K562 (cell line): ENCODE measurements at regions not wholly inside any gene's neighbourhood (a gene's known extent, or its start where the extent isn't known, plus 50 kb on each side); places are given as distances from the start of the nearest gene placed in this dataset.

Source experiments
- ATAC-seq: fragments of 200-7000 bp; cut with Tn5 transposase; 3 replicates; pipeline ENCODE4 v1.9.1; 2020; ENCODE audit warnings: moderate library complexity
- BruUV-seq: library from RNA; stranded (reverse); fragments of 400-500 nt; replicated peaks from 2 replicates; lab custom pipeline; 2021; lab: Mats Ljungman, UMichigan
- CTCF ChIA-PET: fragments of 300-600 bp; formaldehyde crosslinking; extraction: SDS; loops from one replicate; lab custom pipeline; 2021; ENCODE audit warnings: low intra/inter-chr PET ratio; lab: Yijun Ruan, JAX
- POLR2A ChIA-PET: fragments of 300-600, 350-650 bp; sonication (Branson Sonifier 250); formaldehyde crosslinking; extraction: SDS; loops from one replicate; lab custom pipeline; 2021; ENCODE audit warnings: antibody characterized with exemption, inconsistent platforms; lab: Yijun Ruan, JAX
- DNase-seq, 4 experiments: peaks; one replicate each; pipeline versions ENCODE4 v3.0.0 to v3.0.0-alpha.2; 2011 to 2018; ENCODE audit warnings: low spot score in 3 of 4, mixed read lengths in 3 of 4; ENCODE audit errors: extremely low read depth in 1 of 4
- FAIRE-seq: peaks from 2 replicates; lab custom pipeline; 2011; peaks lifted over from hg19 to GRCh38; lab: Jason Lieb, UNC
- H2AFZ ChIP-seq: 2 replicates; pipeline ENCODE4 v1.6.0; 2011; ENCODE audit warnings: low read depth, low read length, control low read depth, inconsistent platforms
- H3K27ac ChIP-seq: fragments of 200-600 bp; 3 replicates; pipeline ENCODE4 v1.8.0; 2011; ENCODE audit warnings: low read depth, mild to moderate bottlenecking, control low read depth, inconsistent platforms, low read length, moderate library complexity, mixed read lengths; ENCODE audit errors: extremely low read depth
- H3K27me3 ChIP-seq, 2 experiments: fragments of 300-600 bp in 1 of 2; 2 replicates in 1 of 2; 3 replicates in 1 of 2; pipeline versions ENCODE4 v1.6.0 to v1.8.0; 2011; ENCODE audit warnings: inconsistent platforms in 2 of 2, low read length in 2 of 2, mild to moderate bottlenecking in 1 of 2, mixed read lengths in 1 of 2, moderate library complexity in 1 of 2; ENCODE audit not compliant: control insufficient read depth in 2 of 2, insufficient read depth in 2 of 2
- H3K36me3 ChIP-seq: fragments of 300-600 bp; 3 replicates; pipeline ENCODE4 v1.8.0; 2011; ENCODE audit warnings: mild to moderate bottlenecking, low read length, inconsistent platforms; ENCODE audit not compliant: control insufficient read depth, insufficient read depth
- H3K4me1 ChIP-seq, 2 experiments: fragments of 200-600 bp in 1 of 2; replicated peaks in 1 of 2; 2 replicates in 1 of 2; 3 replicates in 1 of 2; pipeline versions ENCODE4 v1.5.1 to v1.8.0; 2011; ENCODE audit warnings: inconsistent platforms in 2 of 2, low read length in 2 of 2, mild to moderate bottlenecking in 1 of 2, mixed read lengths in 1 of 2, moderate library complexity in 1 of 2; ENCODE audit not compliant: control insufficient read depth in 2 of 2, insufficient read depth in 2 of 2
- H3K4me2 ChIP-seq: 2 replicates; pipeline ENCODE4 v1.6.1; 2011; ENCODE audit warnings: low read length, control low read depth, inconsistent platforms, mixed read lengths; ENCODE audit not compliant: insufficient read depth
- H3K4me3 ChIP-seq: fragments of 200-600 bp; sonication (generic), shearing (Covaris generic); 2 replicates; pipeline ENCODE4 v1.5.1; 2016; ENCODE audit warnings: control low read depth, inconsistent platforms
- H3K79me2 ChIP-seq: fragments of 200-600 bp; 3 replicates; pipeline ENCODE4 v1.8.0; 2011; ENCODE audit warnings: low read length, inconsistent platforms; ENCODE audit not compliant: control insufficient read depth, insufficient read depth
- H3K9ac ChIP-seq, 2 experiments: 2 replicates each; pipeline versions ENCODE4 v1.6.0 to v1.6.1; 2011; ENCODE audit warnings: low read depth in 2 of 2, low read length in 2 of 2, control low read depth in 1 of 2, inconsistent platforms in 1 of 2, mild to moderate bottlenecking in 1 of 2, mixed read lengths in 1 of 2; ENCODE audit not compliant: insufficient read depth in 1 of 2
- H3K9me1 ChIP-seq: one replicate; pipeline ENCODE4 v1.6.0; 2011; ENCODE audit warnings: inconsistent platforms, mild to moderate bottlenecking, low read length, moderate library complexity; ENCODE audit not compliant: control insufficient read depth, insufficient read depth
- H3K9me3 ChIP-seq: replicated peaks from 2 replicates; pipeline ENCODE4 v1.5.1; 2011; ENCODE audit warnings: low read depth, low read length, inconsistent platforms; ENCODE audit not compliant: control insufficient read depth, insufficient read depth
- H4K20me1 ChIP-seq: replicated peaks from 2 replicates; pipeline ENCODE4 v1.6.1; 2011; ENCODE audit warnings: low read length, inconsistent platforms, mixed read lengths; ENCODE audit not compliant: control insufficient read depth, insufficient read depth
- BCL6 ChIP-seq: fragments of 250-450 bp; sonication (Bioruptor Pico); IDR thresholded peaks from 2 replicates; pipeline ENCODE4 v1.4.0; 2020
- CAMTA2 ChIP-seq: fragments of 250-450 bp; sonication (Bioruptor Pico); conservative IDR thresholded peaks from 2 replicates; pipeline ENCODE4 v1.5.1; 2022
- COPS2 ChIP-seq: fragments of 450-650 bp; conservative IDR thresholded peaks from 2 replicates; pipeline ENCODE4 v1.6.1; 2016; ENCODE audit warnings: mild to moderate bottlenecking, moderate library complexity
- CREB3L1 ChIP-seq: fragments of 450-650 bp; IDR thresholded peaks from 2 replicates; pipeline ENCODE4 v1.6.1; 2014; ENCODE audit warnings: low read depth, mild to moderate bottlenecking, moderate library complexity, borderline replicate concordance
- MCM2 ChIP-seq: fragments of 450-650 bp; IDR thresholded peaks from 2 replicates; pipeline ENCODE4 v1.6.1; 2017; ENCODE audit warnings: low read depth, mild to moderate bottlenecking
- NR2C2 ChIP-seq, 2 experiments: fragments of 200-800 bp in 1 of 2; sonication (Bioruptor generic) in 1 of 2; sonication (generic) in 1 of 2; formaldehyde crosslinking in 1 of 2; IDR thresholded peaks; 2 replicates each; pipeline versions ENCODE4 v1.6.1 to v1.8.0; 2016 to 2022; ENCODE audit warnings: mild to moderate bottlenecking in 1 of 2, missing compliant biosample characterization in 1 of 2, missing genetic modification characterization in 1 of 2, missing genetic modification reagents in 1 of 2
- SMARCB1 ChIP-seq: IDR thresholded peaks from 2 replicates; pipeline ENCODE4 v1.6.1; 2011; ENCODE audit warnings: improper control_type of control experiment, low read depth; ENCODE audit not compliant: insufficient read length
- YY1 ChIP-seq, 3 experiments: IDR thresholded peaks; 2 replicates each; pipeline ENCODE4 v1.6.1; 2011; ENCODE audit warnings: low read length in 2 of 3, mild to moderate bottlenecking in 2 of 3, moderate library complexity in 2 of 3, borderline replicate concordance in 1 of 3, control low read depth in 1 of 3, low read depth in 1 of 3; ENCODE audit not compliant: insufficient read depth in 3 of 3, insufficient replicate concordance in 2 of 3, control insufficient read depth in 1 of 3, insufficient read length in 1 of 3; ENCODE audit errors: extremely low read depth in 1 of 3
- ZC3H4 ChIP-seq: sonication (generic); formaldehyde crosslinking; IDR thresholded peaks from 2 replicates; pipeline ENCODE4 v1.9.0; 2021; ENCODE audit warnings: missing genetic modification reagents, borderline replicate concordance
- ZNF512 ChIP-seq: IDR thresholded peaks from 2 replicates; pipeline ENCODE4 v1.6.1; 2016; ENCODE audit warnings: missing genetic modification characterization, missing compliant biosample characterization
- ZNF696 ChIP-seq: fragments of 250-450 bp; sonication (Bioruptor Pico); conservative IDR thresholded peaks from 2 replicates; pipeline ENCODE4 v1.4.0; 2020; ENCODE audit warnings: mild to moderate bottlenecking, moderate library complexity
- WGBS: fragments of 100-300 bp; shearing (Covaris generic); methylation state at CpG from one replicate; pipeline ENCODE4 v1.1.6; 2016; ENCODE audit warnings: low coverage, mixed read lengths; ENCODE audit not compliant: insufficient coverage; ENCODE audit errors: missing lambda C conversion rate; 5-methylcytosine and 5-hydroxymethylcytosine counted together
- in situ Hi-C: fragments of 300-500 bp; cut with MboI; formaldehyde crosslinking; loops from 4 replicates; pipeline ENCODE4 v1.15.0; 2018; ENCODE audit warnings: inconsistent platforms, mixed read lengths
- intact Hi-C: fragments of 100-400 bp; cut with micrococcal nuclease; formaldehyde crosslinking; loops from 2 replicates; pipeline ENCODE4 v1.14.2; 2022
- TF ChIP-seq, protein P1 (sequence below): fragments of 250-450 bp; sonication (Bioruptor Pico); IDR thresholded peaks from 2 replicates; pipeline ENCODE4 v1.5.0; 2021

DNA sequence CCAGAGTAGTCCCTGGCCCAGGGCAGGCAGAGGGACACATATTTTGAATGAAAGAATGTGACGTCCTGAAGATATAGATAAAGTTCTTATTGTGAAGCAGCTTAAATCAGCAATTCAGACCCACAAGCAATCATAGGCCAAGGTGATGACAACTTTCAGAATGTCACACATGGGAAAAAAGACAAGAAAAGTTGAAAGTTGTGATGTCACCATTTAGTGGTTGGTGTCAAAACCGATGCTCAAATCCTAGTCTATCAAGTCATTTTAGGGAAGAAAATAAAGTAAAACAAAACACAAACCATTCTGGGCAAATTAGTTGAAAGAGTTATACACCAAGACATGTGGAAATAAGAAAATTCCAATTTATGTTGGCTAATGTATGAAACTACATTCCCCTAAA, 710.8 kb downstream of the DOK5 start:
- no peak overlapping the region for H3K27ac ChIP-seq
- intact Hi-C loops: no loop called here
- BruUV-seq: no TSS peak
- no peak for TF ChIP-seq BCL6 (CRISPR knock-in tag)
- no peak for TF ChIP-seq ZNF512 (tag)
- no peak for TF ChIP-seq SMARCB1
- TF ChIP-seq, all 486 proteins: peak for 0
- Histone ChIP-seq H3K9ac (no peak overlapping the region), H3K4me1 (no peaks in the 10 kb centered on the region), H3K4me3 (no peak overlapping the region), H2AFZ (no peak overlapping the region), H3K9me1 (no peaks in the 10 kb centered on the region), H3K36me3 (no peaks in the 10 kb centered on the region), H3K9me3 (no peaks in the 10 kb centered on the region; the same call in 1 of the 2 replicates), H3K27me3 (no peaks in the 10 kb centered on the region), H4K20me1 (no peaks in the 10 kb centered on the region), H3K79me2 (no peaks in the 10 kb centered on the region), H3K4me2 (no peak overlapping the region)
- DNase-seq (no peak), ATAC-seq (no peak), FAIRE-seq (no peak)
- in situ Hi-C loops: no loop called here
- POLR2A ChIA-PET: no interaction called here
- WGBS: 0% methylated on average over 2 of the region's 2 CpGs
- CTCF ChIA-PET: no interaction called here

DNA sequence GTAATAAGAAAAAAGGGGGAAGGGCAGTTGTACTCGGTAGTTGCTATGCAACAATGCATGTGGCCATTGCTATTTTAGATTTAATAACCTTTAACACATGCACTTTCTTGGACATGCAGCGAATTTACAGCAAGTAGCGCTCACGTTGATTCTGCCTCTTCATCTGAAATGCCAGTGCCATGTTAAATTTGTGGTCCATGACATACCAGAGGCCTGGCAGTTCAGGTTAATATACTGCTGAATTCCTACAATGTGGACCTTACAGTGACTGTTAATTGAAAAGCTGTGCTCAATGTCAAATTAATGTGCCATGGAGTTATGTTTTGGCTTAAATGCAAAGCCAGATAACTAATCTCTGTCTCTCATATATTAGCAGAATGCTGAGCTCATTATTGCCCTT, 699.7 kb downstream of the DOK5 start:
- no TSS peak for BruUV-seq
- Histone ChIP-seq H2AFZ (no peak overlapping the region), H4K20me1 (no peaks in the 10 kb centered on the region), H3K27me3 (no peaks in the 10 kb centered on the region), H3K36me3 (no peaks in the 10 kb centered on the region), H3K9me3 (no peaks in the 10 kb centered on the region), H3K79me2 (no peaks in the 10 kb centered on the region), H3K27ac (no peak overlapping the region), H3K9me1 (no peaks in the 10 kb centered on the region), H3K4me3 (no peak overlapping the region), H3K9ac (no peak overlapping the region), H3K4me2 (no peak overlapping the region), H3K4me1 (no peaks in the 10 kb centered on the region)
- DNase-seq: no peak
- intact Hi-C loops (no loop called here), in situ Hi-C loops (no loop called here)
- no peak for FAIRE-seq
- POLR2A ChIA-PET: no interaction called here
- CTCF ChIA-PET: no interaction called here
- WGBS: 3% methylated on average over 4 of the region's 4 CpGs
- ATAC-seq: no peak
- TF ChIP-seq ZC3H4 (CRISPR knock-in tag) (no peak), CAMTA2 (CRISPR knock-in tag) (no peak), ZNF696 (no peak), CREB3L1 (no peak), NR2C2 (CRISPR knock-in tag; IDR thresholded peaks at IDR 0.05) (no peak), NR2C2 (tag; IDR thresholded peaks at IDR 0.05) (no peak), YY1 (IDR thresholded peaks at IDR 0.05; ENCODE audit: borderline replicate concordance in 1 of 3, control insufficient read depth in 1 of 3, extremely low read depth in 1 of 3, insufficient read depth in 3 of 3, insufficient read length in 1 of 3, insufficient replicate concordance in 2 of 3, low read depth in 1 of 3, low read length in 2 of 3) (no peak), MCM2 (no peak), COPS2 (no peak)
- TF ChIP-seq, protein P1, sequence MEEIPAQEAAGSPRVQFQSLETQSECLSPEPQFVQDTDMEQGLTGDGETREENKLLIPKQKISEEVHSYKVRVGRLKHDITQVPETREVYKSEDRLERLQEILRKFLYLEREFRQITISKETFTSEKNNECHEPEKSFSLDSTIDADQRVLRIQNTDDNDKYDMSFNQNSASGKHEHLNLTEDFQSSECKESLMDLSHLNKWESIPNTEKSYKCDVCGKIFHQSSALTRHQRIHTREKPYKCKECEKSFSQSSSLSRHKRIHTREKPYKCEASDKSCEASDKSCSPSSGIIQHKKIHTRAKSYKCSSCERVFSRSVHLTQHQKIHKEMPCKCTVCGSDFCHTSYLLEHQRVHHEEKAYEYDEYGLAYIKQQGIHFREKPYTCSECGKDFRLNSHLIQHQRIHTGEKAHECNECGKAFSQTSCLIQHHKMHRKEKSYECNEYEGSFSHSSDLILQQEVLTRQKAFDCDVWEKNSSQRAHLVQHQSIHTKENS (CRISPR knock-in tag): no peak
